Neutrophil (primary cell): ENCODE measurements at regions not wholly inside any gene's neighbourhood (a gene's known extent, or its start where the extent isn't known, plus 50 kb on each side); places are given as distances from the start of the nearest gene placed in this dataset.

Source experiments
- H3K27ac ChIP-seq: fragments of 200-600 bp; sonication (generic); 2 replicates; pipeline ENCODE4 v1.5.1; 2016; ENCODE audit warnings: mild to moderate bottlenecking, moderate library complexity
- H3K27me3 ChIP-seq: fragments of 200-600 bp; sonication (generic); 2 replicates; pipeline ENCODE4 v1.6.0; 2016; ENCODE audit warnings: mild to moderate bottlenecking
- H3K36me3 ChIP-seq: fragments of 200-600 bp; sonication (generic); 2 replicates; pipeline ENCODE4 v1.5.1; 2017
- H3K4me1 ChIP-seq, 2 experiments: fragments of 200-600 bp in 1 of 2; sonication (generic) in 1 of 2; 1 replicate in 1 of 2; 2 replicates in 1 of 2; pipeline versions ENCODE4 v1.5.1 to v1.6.1; 2013 to 2016; ENCODE audit warnings: low read depth in 1 of 2, low read length in 1 of 2, mild to moderate bottlenecking in 1 of 2, moderate library complexity in 1 of 2; ENCODE audit not compliant: control insufficient read depth in 1 of 2, insufficient read depth in 1 of 2
- H3K4me3 ChIP-seq, 2 experiments: fragments of 200-600 bp in 1 of 2; sonication (generic) in 1 of 2; 1 replicate in 1 of 2; 2 replicates in 1 of 2; pipeline ENCODE4 v1.5.1; 2013 to 2016; ENCODE audit warnings: low read depth in 1 of 2, low read length in 1 of 2, mild to moderate bottlenecking in 1 of 2, moderate library complexity in 1 of 2
- H3K9me3 ChIP-seq: fragments of 200-600 bp; sonication (generic); 2 replicates; pipeline ENCODE4 v1.5.1; 2016
- CTCF ChIP-seq: fragments of 200-600 bp; sonication (generic); IDR thresholded peaks from 2 replicates; pipeline ENCODE4 v1.5.1; 2016; ENCODE audit warnings: antibody characterized with exemption

GRCh38 chr20:62547364-62547763, 71.6 kb upstream of the GATA5 start:
- H3K36me3 ChIP-seq, result no peaks in the 10 kb centered on the region
- H3K4me1 ChIP-seq, result peaks cover 0 to 6% of the 10 kb centered on the region in 2 experiments
- H3K4me3 ChIP-seq, result no peak overlapping the region
- no peaks in the 10 kb centered on the region for H3K9me3 ChIP-seq
- peaks cover 64% of the 10 kb centered on the region for H3K27me3 ChIP-seq
- no peak overlapping the region for H3K27ac ChIP-seq
- no peak for TF ChIP-seq CTCF

GRCh38 chr20:62548471-62548870, 72.7 kb upstream of the GATA5 start:
- TF ChIP-seq CTCF, result no peak
- peaks cover 75% of the 10 kb centered on the region for H3K27me3 ChIP-seq
- H3K27ac ChIP-seq, result no peak overlapping the region

GRCh38 chr20:62549029-62549428, 73.2 kb upstream of the GATA5 start:
- H3K4me1 ChIP-seq, result peaks cover 0 to 6% of the 10 kb centered on the region in 2 experiments
- no peak overlapping the region for H3K4me3 ChIP-seq
- peaks cover 80% of the 10 kb centered on the region for H3K27me3 ChIP-seq
- H3K9me3 ChIP-seq, result no peaks in the 10 kb centered on the region
- H3K36me3 ChIP-seq, result no peaks in the 10 kb centered on the region
- H3K27ac ChIP-seq, result no peak overlapping the region
- no peak for TF ChIP-seq CTCF

More at GRCh38 chr20:62548471-62548870, 72.7 kb upstream of the GATA5 start:
- Histone ChIP-seq H3K9me3 (no peaks in the 10 kb centered on the region), H3K4me3 (no peak overlapping the region), H3K4me1 (peaks cover 0 to 6% of the 10 kb centered on the region in 2 experiments), H3K36me3 (no peaks in the 10 kb centered on the region)

GRCh38 chr20:62549499-62550086, 73.8 kb upstream of the GATA5 start:
- H3K27me3 ChIP-seq, result peaks cover 80% of the 10 kb centered on the region
- H3K36me3 ChIP-seq, result no peaks in the 10 kb centered on the region
- H3K27ac ChIP-seq, result no peak overlapping the region
- H3K4me1 ChIP-seq, result peaks cover 0 to 6% of the 10 kb centered on the region in 2 experiments
- TF ChIP-seq CTCF, result no peak
- no peak overlapping the region for H3K4me3 ChIP-seq
- no peaks in the 10 kb centered on the region for H3K9me3 ChIP-seq

- Histone ChIP-seq H3K4me1 (peaks cover 0 to 6% of the 10 kb centered on the region in 2 experiments), H3K4me3 (no peak overlapping the region), H3K27me3 (peaks cover 83% of the 10 kb centered on the region), H3K36me3 (no peaks in the 10 kb centered on the region), H3K27ac (no peak overlapping the region), H3K9me3 (no peaks in the 10 kb centered on the region)
- TF ChIP-seq CTCF, result no peak
Observed at GRCh38 chr20:62550087-62550632, 74.4 kb upstream of the GATA5 start.
